IMR-90 (cell line): ENCODE measurements at regions not wholly inside any gene's neighbourhood (a gene's known extent, or its start where the extent isn't known, plus 50 kb on each side); places are given as distances from the start of the nearest gene placed in this dataset.

Experiments
- ATAC-seq: fragments of 200-7000 bp; cut with Tn5 transposase; 2 replicates; pipeline ENCODE4 v1.9.1; 2020; ENCODE audit warnings: low read depth, mild to moderate bottlenecking, moderate library complexity
- BruUV-seq: library from RNA; stranded (reverse); fragments of 400-500 nt; replicated peaks from 2 replicates; lab custom pipeline; 2021; lab: Mats Ljungman, UMichigan
- CTCF ChIA-PET: fragments of 300-600 bp; formaldehyde crosslinking; extraction: SDS; loops from one replicate; lab custom pipeline; 2021; ENCODE audit warnings: antibody characterized with exemption; lab: Yijun Ruan, JAX
- POLR2A ChIA-PET: fragments of 300-600 bp; sonication (Branson Sonifier 250); formaldehyde crosslinking; loops from one replicate; lab custom pipeline; 2022; ENCODE audit warnings: antibody characterized with exemption; ENCODE audit not compliant: unreplicated experiment; lab: Charles Lee
- DNase-seq: peaks from one replicate; pipeline ENCODE4 v3.0.0; 2013
- H2AFZ ChIP-seq: replicated peaks from 2 replicates; pipeline ENCODE3; 2013; ENCODE audit warnings: low read length, mild to moderate bottlenecking; ENCODE audit not compliant: poor library complexity
- H2AK5ac ChIP-seq: 2 replicates; pipeline ENCODE4 v1.6.1; 2013; ENCODE audit warnings: low read depth, low read length, inconsistent platforms
- H2AK9ac ChIP-seq: replicated peaks from 2 replicates; pipeline ENCODE3; 2013; ENCODE audit warnings: mild to moderate bottlenecking, low read depth, low read length, moderate library complexity; ENCODE audit not compliant: poor library complexity
- H2BK120ac ChIP-seq: 2 replicates; pipeline ENCODE4 v1.6.1; 2013; ENCODE audit warnings: low read depth, low read length, inconsistent platforms
- H2BK15ac ChIP-seq: 3 replicates; pipeline ENCODE4 v1.6.1; 2013; ENCODE audit warnings: low read depth, low read length, inconsistent platforms
- H2BK20ac ChIP-seq: 2 replicates; pipeline ENCODE4 v1.6.1; 2013; ENCODE audit warnings: low read depth, mild to moderate bottlenecking, inconsistent platforms, low read length, moderate library complexity
- H2BK5ac ChIP-seq: 2 replicates; pipeline ENCODE4 v1.6.1; 2013; ENCODE audit warnings: mild to moderate bottlenecking, low read depth, low read length, inconsistent platforms; ENCODE audit not compliant: poor library complexity, severe bottlenecking
- H3K14ac ChIP-seq: replicated peaks from 2 replicates; pipeline ENCODE4 v1.6.1; 2013; ENCODE audit warnings: low read depth, low read length, inconsistent platforms
- H3K18ac ChIP-seq: 2 replicates; pipeline ENCODE4 v1.6.1; 2013; ENCODE audit warnings: low read depth, low read length, control low read depth
- H3K23ac ChIP-seq: 2 replicates; pipeline ENCODE4 v1.6.1; 2013; ENCODE audit warnings: low read depth, low read length, inconsistent platforms
- H3K27ac ChIP-seq: 2 replicates; pipeline ENCODE4 v1.5.1; 2013; ENCODE audit warnings: mild to moderate bottlenecking, control low read depth, low read length; ENCODE audit not compliant: insufficient read depth
- H3K27me3 ChIP-seq: 2 replicates; pipeline ENCODE4 v1.6.1; 2013; ENCODE audit warnings: low read length; ENCODE audit not compliant: control insufficient read depth, insufficient read depth
- H3K36me3 ChIP-seq: 2 replicates; pipeline ENCODE4 v1.6.1; 2013; ENCODE audit warnings: low read length, mixed read lengths; ENCODE audit not compliant: control insufficient read depth, insufficient read depth
- H3K4ac ChIP-seq: 2 replicates; pipeline ENCODE4 v1.6.1; 2013; ENCODE audit warnings: low read depth, low read length, inconsistent platforms
- H3K4me1 ChIP-seq: 2 replicates; pipeline ENCODE4 v1.6.1; 2013; ENCODE audit warnings: low read length, mixed read lengths; ENCODE audit not compliant: control insufficient read depth, insufficient read depth
- H3K4me2 ChIP-seq: 2 replicates; pipeline ENCODE4 v1.6.1; 2013; ENCODE audit warnings: low read depth, mild to moderate bottlenecking, control low read depth, low read length, moderate library complexity
- H3K4me3 ChIP-seq: 2 replicates; pipeline ENCODE4 v1.5.1; 2013; ENCODE audit warnings: low read depth, mild to moderate bottlenecking, control low read depth, low read length, moderate library complexity; ENCODE audit not compliant: insufficient read depth
- H3K56ac ChIP-seq: 2 replicates; pipeline ENCODE4 v1.6.1; 2013; ENCODE audit warnings: low read length, inconsistent platforms; ENCODE audit not compliant: insufficient read depth; ENCODE audit errors: extremely low read depth
- H3K79me1 ChIP-seq, 2 experiments: 2 replicates each; pipeline ENCODE4 v1.6.1; 2013; ENCODE audit warnings: low read length in 2 of 2, inconsistent platforms in 1 of 2, low read depth in 1 of 2
- H3K9ac ChIP-seq: 2 replicates; pipeline ENCODE4 v1.6.1; 2013; ENCODE audit warnings: low read depth, low read length, control low read depth
- H3K9me1 ChIP-seq: 2 replicates; pipeline ENCODE4 v1.6.1; 2013; ENCODE audit warnings: low read length, inconsistent platforms; ENCODE audit not compliant: insufficient read depth
- H3K9me3 ChIP-seq: 2 replicates; pipeline ENCODE4 v1.6.1; 2013; ENCODE audit warnings: low read length; ENCODE audit not compliant: control insufficient read depth, insufficient read depth
- H4K20me1 ChIP-seq: 2 replicates; pipeline ENCODE4 v1.6.1; 2013; ENCODE audit warnings: low read length, inconsistent platforms; ENCODE audit not compliant: insufficient read depth
- H4K5ac ChIP-seq: 2 replicates; pipeline ENCODE4 v1.6.1; 2013; ENCODE audit warnings: mild to moderate bottlenecking, low read depth, low read length, control low read depth
- H4K8ac ChIP-seq, 2 experiments: 2 replicates each; pipeline ENCODE4 v1.6.1; 2013; ENCODE audit warnings: low read depth in 2 of 2, low read length in 2 of 2, control low read depth in 1 of 2, inconsistent platforms in 1 of 2
- H4K91ac ChIP-seq: 2 replicates; pipeline ENCODE4 v1.6.1; 2013; ENCODE audit warnings: low read depth, low read length, inconsistent platforms; ENCODE audit not compliant: insufficient read depth
- CEBPB ChIP-seq: IDR thresholded peaks from 2 replicates; pipeline ENCODE4 v1.6.1; 2012; ENCODE audit warnings: low read depth, low read length, improper control_type of control experiment
- CTCF ChIP-seq: conservative IDR thresholded peaks from 2 replicates; pipeline ENCODE4 v1.5.1; 2012; ENCODE audit warnings: mild to moderate bottlenecking, low read depth, low read length, improper control_type of control experiment
- MAFK ChIP-seq: IDR thresholded peaks from 2 replicates; pipeline ENCODE4 v1.6.1; 2012; ENCODE audit warnings: low read depth, low read length, improper control_type of control experiment
- USF2 ChIP-seq: fragments of 150-350 bp; IDR thresholded peaks from 2 replicates; pipeline ENCODE4 v1.6.1; 2017; ENCODE audit warnings: mild to moderate bottlenecking, antibody characterized with exemption, low read length, low read depth
- WGBS, 2 experiments: methylation state at CpG; one replicate each; pipeline versions ENCODE4 v1.1.5 to v1.1.7; 2013; ENCODE audit warnings: missing lambda C conversion rate in 2 of 2; ENCODE audit not compliant: insufficient read length in 1 of 2; ENCODE audit errors: extremely low coverage in 2 of 2; 5-methylcytosine and 5-hydroxymethylcytosine counted together
- dilution Hi-C: fragments of 300-500 bp; cut with HindIII; formaldehyde crosslinking; loops from one replicate; pipeline ENCODE4 v1.14.3; 2018; ENCODE audit warnings: low sequenced_read_pairs; ENCODE audit not compliant: unreplicated experiment
- in situ Hi-C: fragments of 300-500 bp; cut with MboI; formaldehyde crosslinking; loops from 3 replicates; pipeline ENCODE4 v1.14.3; 2019; ENCODE audit warnings: low sequenced_read_pairs, inconsistent platforms, mixed read lengths
- intact Hi-C: fragments of 100-400 bp; cut with micrococcal nuclease; formaldehyde crosslinking; loops from 2 replicates; pipeline ENCODE4 v1.10.0; 2022

GRCh38 chr3:159171333-159171732 is 369.5 kb downstream of the MFSD1 start:
- intact Hi-C loops, result no loop called here
- BruUV-seq, result no TSS peak

More at GRCh38 chr3:159171333-159171732, 369.5 kb downstream of the MFSD1 start:
- Histone ChIP-seq H3K18ac (no peak overlapping the region), H4K20me1 (no peaks in the 10 kb centered on the region), H3K79me1 (no peaks in the 10 kb centered on the region), H3K27me3 (no peaks in the 10 kb centered on the region), H3K56ac (no peak overlapping the region), H2BK15ac (no peak overlapping the region), H3K9ac (no peak overlapping the region), H2AK5ac (no peak overlapping the region), H3K27ac (no peak overlapping the region), H3K4me3 (no peak overlapping the region), H3K9me1 (no peaks in the 10 kb centered on the region), H4K91ac (no peak overlapping the region), H2BK20ac (no peak overlapping the region), H2BK120ac (no peak overlapping the region), H4K5ac (no peak overlapping the region), H2AFZ (no peak overlapping the region), H4K8ac (no peak overlapping the region), H3K23ac (no peak overlapping the region), H3K4ac (no peak overlapping the region), H3K4me1 (0 out of 2 replicates have a peak, but pooled peaks cover 2% of the 10 kb centered on the region), H2BK5ac (no peak overlapping the region), H2AK9ac (no peak overlapping the region), H3K9me3 (no peaks in the 10 kb centered on the region), H3K4me2 (no peak overlapping the region), H3K36me3 (no peaks in the 10 kb centered on the region), H3K14ac (no peak overlapping the region)
- CTCF ChIA-PET, result interaction anchor here (1.0 to 2.1 kb wide), 2 partner anchors 12 to 89 kb away, joined by 3 to 5 read pairs; no protein-coding TSS in a partner anchor
- dilution Hi-C loops, result no loop called here
- in situ Hi-C loops, result no loop called here
- ATAC-seq (no peak), DNase-seq (no peak)
- POLR2A ChIA-PET, result no interaction called here
- TF ChIP-seq CEBPB, result no peak
- TF ChIP-seq MAFK, result peak; percentile 51
- no peak for TF ChIP-seq USF2
- no peak for TF ChIP-seq CTCF
- WGBS, 2 experiments, result 60% methylated on average over 1 of the region's 3 CpGs; no CpG with 5 or more reads in 1 of the 2 experiments
